ENCODE measurements at regions not wholly inside any gene's neighbourhood (a gene's known extent, or its start where the extent isn't known, plus 50 kb on each side); places are given as distances from the start of the nearest gene placed in this dataset.

DNA sequence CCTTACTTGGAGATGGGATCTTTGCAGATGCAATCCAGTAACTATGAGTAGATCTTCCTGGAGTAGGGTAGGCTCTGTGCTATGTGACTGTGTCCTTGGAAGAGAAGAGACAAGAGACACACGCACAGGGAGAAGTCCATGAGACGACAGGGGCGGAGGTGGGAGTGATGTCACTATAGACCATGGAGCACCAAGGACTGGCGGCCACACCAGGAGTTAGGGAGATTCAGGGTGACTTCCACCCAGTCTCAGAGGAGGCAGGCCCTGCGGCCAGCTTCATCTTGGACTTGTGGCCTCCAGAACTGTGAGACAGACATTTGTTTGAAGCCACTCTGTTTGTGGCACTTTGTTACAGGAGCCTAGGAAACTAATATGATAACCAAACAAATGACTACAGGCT, 177.8 kb downstream of the INHBB start:
- TF ChIP-seq EZH2 (IDR thresholded peaks at IDR 0.05; ENCODE audit: low read length, unreplicated experiment) (no peak), EZH2phosphoT487 (IDR thresholded peaks at IDR 0.05; ENCODE audit: borderline replicate concordance, low read length) (no peak)
- TF ChIP-seq, protein P1, sequence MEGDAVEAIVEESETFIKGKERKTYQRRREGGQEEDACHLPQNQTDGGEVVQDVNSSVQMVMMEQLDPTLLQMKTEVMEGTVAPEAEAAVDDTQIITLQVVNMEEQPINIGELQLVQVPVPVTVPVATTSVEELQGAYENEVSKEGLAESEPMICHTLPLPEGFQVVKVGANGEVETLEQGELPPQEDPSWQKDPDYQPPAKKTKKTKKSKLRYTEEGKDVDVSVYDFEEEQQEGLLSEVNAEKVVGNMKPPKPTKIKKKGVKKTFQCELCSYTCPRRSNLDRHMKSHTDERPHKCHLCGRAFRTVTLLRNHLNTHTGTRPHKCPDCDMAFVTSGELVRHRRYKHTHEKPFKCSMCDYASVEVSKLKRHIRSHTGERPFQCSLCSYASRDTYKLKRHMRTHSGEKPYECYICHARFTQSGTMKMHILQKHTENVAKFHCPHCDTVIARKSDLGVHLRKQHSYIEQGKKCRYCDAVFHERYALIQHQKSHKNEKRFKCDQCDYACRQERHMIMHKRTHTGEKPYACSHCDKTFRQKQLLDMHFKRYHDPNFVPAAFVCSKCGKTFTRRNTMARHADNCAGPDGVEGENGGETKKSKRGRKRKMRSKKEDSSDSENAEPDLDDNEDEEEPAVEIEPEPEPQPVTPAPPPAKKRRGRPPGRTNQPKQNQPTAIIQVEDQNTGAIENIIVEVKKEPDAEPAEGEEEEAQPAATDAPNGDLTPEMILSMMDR (conservative IDR thresholded peaks at IDR 0.05; ENCODE audit: low read depth, low read length), result no peak

Measured in PC-3 (cell line).